Astrocyte (in vitro differentiated cells and primary cell): ENCODE measurements at regions not wholly inside any gene's neighbourhood (a gene's known extent, or its start where the extent isn't known, plus 50 kb on each side); places are given as distances from the start of the nearest gene placed in this dataset.

Source experiments
- DNase-seq: peaks from one replicate; pipeline ENCODE4 v3.0.0-alpha.2; 2010; ENCODE audit warnings: low read depth
- FAIRE-seq: peaks from 2 replicates; lab custom pipeline; 2011; peaks lifted over from hg19 to GRCh38; lab: Jason Lieb, UNC
- H2AFZ ChIP-seq: 2 replicates; pipeline ENCODE4 v1.6.0; 2012; ENCODE audit warnings: low read depth, low read length, inconsistent platforms
- H3K27ac ChIP-seq: 2 replicates; pipeline ENCODE4 v1.5.1; 2011; ENCODE audit warnings: low read depth, low read length, inconsistent platforms
- H3K27me3 ChIP-seq: 2 replicates; pipeline ENCODE4 v1.6.0; 2011; ENCODE audit warnings: low read length, inconsistent platforms; ENCODE audit not compliant: insufficient read depth
- H3K36me3 ChIP-seq: 2 replicates; pipeline ENCODE4 v1.5.1; 2011; ENCODE audit warnings: low read length, inconsistent platforms; ENCODE audit not compliant: insufficient read depth
- H3K4me1 ChIP-seq: 2 replicates; pipeline ENCODE4 v1.5.1; 2011; ENCODE audit warnings: low read length, inconsistent platforms; ENCODE audit not compliant: insufficient read depth
- H3K4me2 ChIP-seq: 2 replicates; pipeline ENCODE4 v1.6.0; 2012; ENCODE audit warnings: low read length, inconsistent platforms
- H3K4me3 ChIP-seq: 2 replicates; pipeline ENCODE4 v1.5.1; 2011; ENCODE audit warnings: low read depth, mild to moderate bottlenecking, low read length, inconsistent platforms; ENCODE audit not compliant: insufficient read depth
- H3K79me2 ChIP-seq: 2 replicates; pipeline ENCODE4 v1.6.0; 2012; ENCODE audit warnings: mild to moderate bottlenecking, low read length, inconsistent platforms; ENCODE audit not compliant: insufficient read depth
- H3K9ac ChIP-seq: 2 replicates; pipeline ENCODE4 v1.6.0; 2012; ENCODE audit warnings: mild to moderate bottlenecking, low read length, inconsistent platforms
- H3K9me3 ChIP-seq: 2 replicates; pipeline ENCODE4 v1.5.1; 2012; ENCODE audit warnings: low read depth, mild to moderate bottlenecking, low read length, inconsistent platforms; ENCODE audit not compliant: insufficient read depth
- H4K20me1 ChIP-seq: 2 replicates; pipeline ENCODE4 v1.6.0; 2012; ENCODE audit warnings: low read length, inconsistent platforms; ENCODE audit not compliant: insufficient read depth
- H3K27ac Mint-ChIP-seq: one replicate; pipeline ENCODE4 v1.8.0; 2021; ENCODE audit warnings: mild to moderate bottlenecking, mixed read lengths; ENCODE audit not compliant: unreplicated experiment
- H3K27me3 Mint-ChIP-seq: one replicate; pipeline ENCODE4 v1.8.0; 2021; ENCODE audit warnings: low read depth, mixed read lengths; ENCODE audit not compliant: unreplicated experiment
- H3K36me3 Mint-ChIP-seq: one replicate; pipeline ENCODE4 v1.8.0; 2021; ENCODE audit warnings: low read depth, mixed read lengths; ENCODE audit not compliant: unreplicated experiment
- H3K4me1 Mint-ChIP-seq: one replicate; pipeline ENCODE4 v1.8.0; 2021; ENCODE audit warnings: low read depth, mixed read lengths; ENCODE audit not compliant: unreplicated experiment
- H3K4me3 Mint-ChIP-seq: one replicate; pipeline ENCODE4 v1.8.0; 2021; ENCODE audit warnings: mild to moderate bottlenecking, moderate library complexity, mixed read lengths; ENCODE audit not compliant: unreplicated experiment
- H3K9me3 Mint-ChIP-seq: one replicate; pipeline ENCODE4 v1.8.0; 2021; ENCODE audit warnings: mild to moderate bottlenecking, mixed read lengths; ENCODE audit not compliant: unreplicated experiment
- EZH2 ChIP-seq: IDR thresholded peaks from 2 replicates; pipeline ENCODE4 v1.6.1; 2012; ENCODE audit warnings: mild to moderate bottlenecking, low read length, inconsistent platforms; ENCODE audit not compliant: insufficient read depth
- TF ChIP-seq, protein P1 (sequence below): IDR thresholded peaks from 2 replicates; pipeline ENCODE4 v1.5.1; 2011; ENCODE audit warnings: low read depth, mild to moderate bottlenecking, inconsistent platforms, low read length, moderate library complexity; ENCODE audit not compliant: insufficient read depth

DNA sequence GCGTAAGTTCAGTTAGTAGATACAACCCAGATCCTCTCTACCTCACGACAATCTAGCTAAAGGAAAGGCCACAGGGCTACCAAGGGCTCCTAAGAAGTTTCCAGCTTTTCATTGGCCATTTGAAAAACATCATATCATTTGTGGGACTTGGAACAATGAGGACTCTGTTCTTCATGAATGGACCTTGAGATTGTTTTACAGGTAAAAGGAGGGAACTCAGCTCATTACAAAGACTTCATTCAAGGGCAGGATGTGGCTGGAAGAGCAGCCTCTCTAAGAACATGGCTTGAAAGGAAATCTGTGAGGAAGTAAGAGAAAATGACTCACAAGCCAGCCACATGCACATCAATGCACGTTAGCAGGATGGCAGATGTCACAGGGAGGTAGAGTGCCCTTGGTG, 105.9 kb upstream of the SLC7A11 start:
- Histone ChIP-seq H3K9ac (no peak overlapping the region), H4K20me1 (no peaks in the 10 kb centered on the region), H3K79me2 (no peaks in the 10 kb centered on the region), H3K36me3 (no peaks in the 10 kb centered on the region), H3K4me2 (no peak overlapping the region), H3K4me1 (no peaks in the 10 kb centered on the region), H3K27ac (no peak overlapping the region), H3K4me3 (no peak overlapping the region), H3K9me3 (no peaks in the 10 kb centered on the region), H3K27me3 (no peaks in the 10 kb centered on the region), H2AFZ (no peak overlapping the region)
- TF ChIP-seq EZH2, result no peak
- TF ChIP-seq, protein P1, sequence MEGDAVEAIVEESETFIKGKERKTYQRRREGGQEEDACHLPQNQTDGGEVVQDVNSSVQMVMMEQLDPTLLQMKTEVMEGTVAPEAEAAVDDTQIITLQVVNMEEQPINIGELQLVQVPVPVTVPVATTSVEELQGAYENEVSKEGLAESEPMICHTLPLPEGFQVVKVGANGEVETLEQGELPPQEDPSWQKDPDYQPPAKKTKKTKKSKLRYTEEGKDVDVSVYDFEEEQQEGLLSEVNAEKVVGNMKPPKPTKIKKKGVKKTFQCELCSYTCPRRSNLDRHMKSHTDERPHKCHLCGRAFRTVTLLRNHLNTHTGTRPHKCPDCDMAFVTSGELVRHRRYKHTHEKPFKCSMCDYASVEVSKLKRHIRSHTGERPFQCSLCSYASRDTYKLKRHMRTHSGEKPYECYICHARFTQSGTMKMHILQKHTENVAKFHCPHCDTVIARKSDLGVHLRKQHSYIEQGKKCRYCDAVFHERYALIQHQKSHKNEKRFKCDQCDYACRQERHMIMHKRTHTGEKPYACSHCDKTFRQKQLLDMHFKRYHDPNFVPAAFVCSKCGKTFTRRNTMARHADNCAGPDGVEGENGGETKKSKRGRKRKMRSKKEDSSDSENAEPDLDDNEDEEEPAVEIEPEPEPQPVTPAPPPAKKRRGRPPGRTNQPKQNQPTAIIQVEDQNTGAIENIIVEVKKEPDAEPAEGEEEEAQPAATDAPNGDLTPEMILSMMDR, result no peak
- Mint-ChIP-seq H3K4me1 (no peaks in the 10 kb centered on the region), H3K36me3 (no peaks in the 10 kb centered on the region), H3K4me3 (no peak overlapping the region), H3K9me3 (peaks cover 2% of the 10 kb centered on the region), H3K27me3 (no peaks in the 10 kb centered on the region), H3K27ac (no peak overlapping the region)
- FAIRE-seq, result no peak
- no peak for DNase-seq

DNA sequence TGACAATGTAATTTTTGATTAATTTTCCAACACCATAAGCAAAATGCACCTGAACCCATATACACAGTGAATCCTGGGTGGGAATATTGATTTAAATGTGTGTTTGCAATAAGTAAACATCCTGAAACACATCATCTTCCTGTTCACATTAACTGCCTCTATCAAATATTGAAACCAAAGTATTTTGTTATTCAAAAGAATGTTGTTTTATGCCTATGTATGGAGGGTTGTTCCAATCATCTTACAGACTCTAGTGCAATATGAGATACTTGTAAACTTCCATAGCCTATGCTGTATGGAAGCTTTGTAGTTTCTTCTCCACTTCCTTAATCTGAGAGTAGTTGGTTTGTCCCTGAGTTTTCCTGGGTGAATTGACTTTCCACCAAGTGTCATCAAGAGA, 105.4 kb upstream of the SLC7A11 start:
- no peak overlapping the region for H2AFZ ChIP-seq
- H3K36me3 ChIP-seq, result no peaks in the 10 kb centered on the region
- H4K20me1 ChIP-seq, result no peaks in the 10 kb centered on the region
- no peak for DNase-seq
- no peaks in the 10 kb centered on the region for H3K9me3 Mint-ChIP-seq
- H3K36me3 Mint-ChIP-seq, result no peaks in the 10 kb centered on the region
- no peak overlapping the region for H3K9ac ChIP-seq
- FAIRE-seq, result no peak
- no peak for TF ChIP-seq EZH2
- TF ChIP-seq, protein P1, result no peak
- H3K9me3 ChIP-seq, result no peaks in the 10 kb centered on the region
- H3K79me2 ChIP-seq, result no peaks in the 10 kb centered on the region
- no peaks in the 10 kb centered on the region for H3K4me1 Mint-ChIP-seq
- no peak overlapping the region for H3K4me3 Mint-ChIP-seq
- H3K27me3 ChIP-seq, result no peaks in the 10 kb centered on the region
- no peak overlapping the region for H3K4me2 ChIP-seq
- no peaks in the 10 kb centered on the region for H3K4me1 ChIP-seq
- no peak overlapping the region for H3K27ac Mint-ChIP-seq
- H3K27me3 Mint-ChIP-seq, result no peaks in the 10 kb centered on the region
- no peak overlapping the region for H3K27ac ChIP-seq
- no peak overlapping the region for H3K4me3 ChIP-seq

GRCh38 chr4:138344851-138345250, 102.7 kb upstream of the SLC7A11 start:
- no peak overlapping the region for H3K27ac ChIP-seq
- H3K4me2 ChIP-seq, result no peak overlapping the region
- H2AFZ ChIP-seq, result no peak overlapping the region
- Mint-ChIP-seq H3K4me3 (no peak overlapping the region), H3K4me1 (no peaks in the 10 kb centered on the region), H3K27ac (no peak overlapping the region), H3K36me3 (no peaks in the 10 kb centered on the region), H3K27me3 (no peaks in the 10 kb centered on the region), H3K9me3 (no peaks in the 10 kb centered on the region)
- no peaks in the 10 kb centered on the region for H4K20me1 ChIP-seq
- FAIRE-seq, result no peak
- no peaks in the 10 kb centered on the region for H3K79me2 ChIP-seq
- no peaks in the 10 kb centered on the region for H3K36me3 ChIP-seq
- H3K9ac ChIP-seq, result no peak overlapping the region
- TF ChIP-seq, protein P1, result no peak
- no peak for TF ChIP-seq EZH2
- no peaks in the 10 kb centered on the region for H3K4me1 ChIP-seq
- no peaks in the 10 kb centered on the region for H3K27me3 ChIP-seq
- H3K9me3 ChIP-seq, result no peaks in the 10 kb centered on the region
- no peak overlapping the region for H3K4me3 ChIP-seq
- DNase-seq, result no peak
